Brain microvascular endothelial cell (primary cell): ENCODE measurements at regions not wholly inside any gene's neighbourhood (a gene's known extent, or its start where the extent isn't known, plus 50 kb on each side); places are given as distances from the start of the nearest gene placed in this dataset.

Experiments used
- DNase-seq: peaks from one replicate; pipeline ENCODE4 v3.0.0-alpha.2; 2020
- H3K27ac ChIP-seq: fragments of 250-450 bp; sonication (Bioruptor Pico); 2 replicates; pipeline ENCODE4 v1.5.1; 2020; ENCODE audit warnings: mild to moderate bottlenecking, moderate library complexity
- H3K27me3 ChIP-seq: fragments of 250-450 bp; sonication (Bioruptor Pico); replicated peaks from 2 replicates; pipeline ENCODE4 v1.5.1; 2020; ENCODE audit warnings: mild to moderate bottlenecking
- H3K36me3 ChIP-seq: fragments of 250-450 bp; sonication (Bioruptor Pico); replicated peaks from 2 replicates; pipeline ENCODE4 v1.5.1; 2020; ENCODE audit warnings: mild to moderate bottlenecking
- H3K4me3 ChIP-seq: 2 replicates; pipeline ENCODE4 v1.5.1; 2011; ENCODE audit warnings: low read depth, mild to moderate bottlenecking, control low read depth, low read length, moderate library complexity
- in situ Hi-C: cut with HindIII; loops from 2 replicates; pipeline ENCODE4 v1.10.0; 2017; ENCODE audit warnings: low sequenced_read_pairs, low pct_ligation_motif_present
- TF ChIP-seq, protein P1 (sequence below): IDR thresholded peaks from 2 replicates; pipeline ENCODE4 v1.5.1; 2011; ENCODE audit warnings: low read depth, mild to moderate bottlenecking, moderate library complexity, low read length, control low read depth, inconsistent platforms; ENCODE audit errors: missing control alignments

DNA sequence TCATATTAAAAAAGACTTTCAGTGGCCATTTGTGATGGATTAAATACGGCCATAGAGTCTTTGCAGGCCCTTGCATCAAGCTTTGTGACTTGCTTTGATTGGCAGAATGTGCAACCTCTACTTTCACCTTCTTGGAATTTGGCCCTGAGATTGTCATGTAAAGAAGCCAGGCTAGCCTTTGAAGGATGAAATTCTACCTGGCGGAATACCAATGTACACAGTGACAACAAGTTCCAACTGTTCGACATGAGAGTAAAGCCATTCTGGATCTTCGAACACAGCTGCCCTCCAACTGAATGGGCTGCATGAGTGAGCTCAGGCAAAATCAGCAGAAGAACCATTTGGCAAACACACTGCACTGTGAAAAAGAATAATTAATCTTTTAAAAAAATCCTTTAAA, 321.3 kb downstream of the PHF14 start:
- H3K27ac ChIP-seq, result no peak overlapping the region
- DNase-seq, result no peak
- no peak overlapping the region for H3K4me3 ChIP-seq
- H3K36me3 ChIP-seq, result no peaks in the 10 kb centered on the region
- TF ChIP-seq, protein P1, sequence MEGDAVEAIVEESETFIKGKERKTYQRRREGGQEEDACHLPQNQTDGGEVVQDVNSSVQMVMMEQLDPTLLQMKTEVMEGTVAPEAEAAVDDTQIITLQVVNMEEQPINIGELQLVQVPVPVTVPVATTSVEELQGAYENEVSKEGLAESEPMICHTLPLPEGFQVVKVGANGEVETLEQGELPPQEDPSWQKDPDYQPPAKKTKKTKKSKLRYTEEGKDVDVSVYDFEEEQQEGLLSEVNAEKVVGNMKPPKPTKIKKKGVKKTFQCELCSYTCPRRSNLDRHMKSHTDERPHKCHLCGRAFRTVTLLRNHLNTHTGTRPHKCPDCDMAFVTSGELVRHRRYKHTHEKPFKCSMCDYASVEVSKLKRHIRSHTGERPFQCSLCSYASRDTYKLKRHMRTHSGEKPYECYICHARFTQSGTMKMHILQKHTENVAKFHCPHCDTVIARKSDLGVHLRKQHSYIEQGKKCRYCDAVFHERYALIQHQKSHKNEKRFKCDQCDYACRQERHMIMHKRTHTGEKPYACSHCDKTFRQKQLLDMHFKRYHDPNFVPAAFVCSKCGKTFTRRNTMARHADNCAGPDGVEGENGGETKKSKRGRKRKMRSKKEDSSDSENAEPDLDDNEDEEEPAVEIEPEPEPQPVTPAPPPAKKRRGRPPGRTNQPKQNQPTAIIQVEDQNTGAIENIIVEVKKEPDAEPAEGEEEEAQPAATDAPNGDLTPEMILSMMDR, result no peak
- no peaks in the 10 kb centered on the region for H3K27me3 ChIP-seq
- in situ Hi-C loops, result no loop called here

DNA sequence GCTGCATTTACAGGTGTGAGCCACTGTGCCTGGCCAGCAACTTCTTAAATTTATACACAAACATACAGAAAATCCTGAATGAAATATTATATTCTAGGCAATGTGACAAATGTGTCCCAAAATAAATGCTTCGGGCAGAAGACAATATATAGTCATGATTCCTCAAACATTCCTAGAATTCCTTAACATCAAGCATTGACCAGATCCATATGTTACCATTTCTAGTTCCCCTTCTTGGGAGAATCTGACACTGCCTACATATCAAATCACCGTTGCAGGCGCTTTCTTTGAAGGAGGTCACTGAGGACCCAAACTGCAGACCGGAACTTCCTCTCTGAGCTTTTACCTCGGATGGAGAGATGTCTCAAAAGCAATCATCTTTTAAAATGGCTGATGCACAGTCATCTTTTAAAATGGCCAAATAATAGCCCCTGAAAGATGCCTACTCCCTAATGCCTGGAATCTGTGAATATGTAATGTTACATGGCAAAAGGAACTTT, 323.5 kb downstream of the PHF14 start:
- H3K36me3 ChIP-seq, result no peaks in the 10 kb centered on the region
- no peak for DNase-seq
- in situ Hi-C loops, result no loop called here
- TF ChIP-seq, protein P1, result no peak
- H3K27ac ChIP-seq, result no peak overlapping the region
- H3K4me3 ChIP-seq, result no peak overlapping the region
- no peaks in the 10 kb centered on the region for H3K27me3 ChIP-seq

DNA sequence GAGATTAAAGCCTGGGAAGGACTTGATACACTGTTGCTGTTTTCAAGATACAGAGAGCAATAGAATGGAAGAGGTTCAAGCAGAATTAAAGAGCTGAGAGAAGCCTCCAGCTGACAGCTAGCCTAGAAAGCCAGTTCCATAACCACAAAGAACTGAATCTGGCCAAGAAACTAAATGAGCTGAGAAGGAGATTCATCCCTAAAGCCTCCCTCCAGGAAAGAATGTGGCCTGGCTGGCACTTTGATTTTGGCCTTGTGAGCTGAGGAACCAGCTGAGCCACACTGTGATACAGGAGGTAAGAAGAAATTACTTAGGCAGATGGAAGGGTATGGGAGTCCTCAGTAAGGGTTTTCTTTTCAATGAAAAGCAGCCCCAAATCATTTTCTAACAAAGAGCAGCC, 324.1 kb downstream of the PHF14 start:
- H3K36me3 ChIP-seq, result no peaks in the 10 kb centered on the region
- no peak overlapping the region for H3K27ac ChIP-seq
- in situ Hi-C loops, result no loop called here
- DNase-seq, result no peak
- no peak overlapping the region for H3K4me3 ChIP-seq
- TF ChIP-seq, protein P1, result no peak
- H3K27me3 ChIP-seq, result no peaks in the 10 kb centered on the region

DNA sequence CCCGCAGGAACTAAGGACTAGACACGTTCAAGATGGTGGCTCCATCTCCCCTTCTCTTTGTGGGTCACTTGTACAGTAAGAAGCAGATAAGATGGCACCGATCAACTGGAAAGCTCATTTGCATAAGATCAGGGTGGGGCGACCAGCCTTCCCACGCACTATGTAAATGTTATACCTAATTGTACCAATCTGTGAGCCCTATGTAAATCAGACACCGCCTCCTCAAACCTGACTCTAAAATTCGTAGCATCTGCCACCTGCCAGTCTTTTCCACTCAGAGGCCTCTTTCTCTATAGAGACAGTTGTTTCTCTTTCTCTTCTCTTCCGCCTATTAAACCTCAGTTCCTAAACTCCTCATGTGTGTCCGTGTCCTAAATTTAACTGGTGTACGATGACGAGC, 324.5 kb downstream of the PHF14 start:
- Histone ChIP-seq H3K4me3 (no peak overlapping the region), H3K27me3 (no peaks in the 10 kb centered on the region), H3K36me3 (no peaks in the 10 kb centered on the region), H3K27ac (no peak overlapping the region)
- TF ChIP-seq, protein P1, result no peak
- in situ Hi-C loops, result no loop called here
- no peak for DNase-seq

DNA sequence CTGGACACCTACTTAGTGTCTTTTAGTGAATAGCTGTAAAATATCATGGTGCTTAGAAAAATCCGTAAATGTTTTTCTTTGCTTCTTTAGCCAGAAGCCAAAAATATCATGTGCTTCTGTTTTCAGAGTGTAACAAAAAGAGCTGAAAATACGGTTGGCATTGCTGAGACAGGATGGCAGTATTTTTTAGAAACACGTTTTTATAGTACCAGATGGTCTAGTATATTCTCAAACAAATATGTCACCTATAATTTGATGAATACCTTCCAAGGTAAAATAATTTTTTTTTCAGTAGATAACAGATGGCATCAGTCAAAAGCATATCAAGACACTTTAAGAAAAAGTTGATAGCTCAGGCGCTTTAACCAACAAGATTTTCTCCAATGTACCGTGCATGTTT, 326.6 kb downstream of the PHF14 start:
- H3K4me3 ChIP-seq, result no peak overlapping the region
- no peaks in the 10 kb centered on the region for H3K36me3 ChIP-seq
- H3K27ac ChIP-seq, result no peak overlapping the region
- in situ Hi-C loops, result no loop called here
- TF ChIP-seq, protein P1, result no peak
- H3K27me3 ChIP-seq, result no peaks in the 10 kb centered on the region
- no peak for DNase-seq

DNA sequence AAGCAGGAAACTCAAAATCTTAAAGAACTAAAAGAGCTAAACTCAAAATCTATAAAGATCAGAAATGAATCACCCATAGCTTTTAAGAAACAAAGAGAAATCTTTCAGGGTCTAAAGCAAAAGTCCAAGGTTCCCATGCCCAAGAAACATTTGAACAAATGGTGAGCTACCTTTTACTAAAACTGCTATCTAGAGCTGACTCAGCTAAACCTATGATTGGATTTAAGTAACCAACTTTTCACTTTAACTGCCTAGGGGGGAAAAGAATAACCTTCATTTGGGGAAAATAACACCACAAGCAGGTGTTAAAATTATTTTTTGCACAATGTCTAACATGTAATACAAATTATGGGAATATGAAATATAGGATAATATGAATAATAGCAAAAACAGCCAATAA, 328.4 kb downstream of the PHF14 start:
- TF ChIP-seq, protein P1, result no peak
- Histone ChIP-seq H3K4me3 (no peak overlapping the region), H3K36me3 (no peaks in the 10 kb centered on the region), H3K27ac (no peak overlapping the region), H3K27me3 (no peaks in the 10 kb centered on the region)
- in situ Hi-C loops, result no loop called here
- DNase-seq, result no peak
